GM12872 (cell line): ENCODE measurements at regions not wholly inside any gene's neighbourhood (a gene's known extent, or its start where the extent isn't known, plus 50 kb on each side); places are given as distances from the start of the nearest gene placed in this dataset.

Experiments
- TF ChIP-seq, protein P1 (sequence below): IDR thresholded peaks from 3 replicates; pipeline ENCODE4 v1.5.1; 2011; ENCODE audit warnings: low read depth, mild to moderate bottlenecking, low read length, moderate library complexity; ENCODE audit not compliant: insufficient read depth

DNA sequence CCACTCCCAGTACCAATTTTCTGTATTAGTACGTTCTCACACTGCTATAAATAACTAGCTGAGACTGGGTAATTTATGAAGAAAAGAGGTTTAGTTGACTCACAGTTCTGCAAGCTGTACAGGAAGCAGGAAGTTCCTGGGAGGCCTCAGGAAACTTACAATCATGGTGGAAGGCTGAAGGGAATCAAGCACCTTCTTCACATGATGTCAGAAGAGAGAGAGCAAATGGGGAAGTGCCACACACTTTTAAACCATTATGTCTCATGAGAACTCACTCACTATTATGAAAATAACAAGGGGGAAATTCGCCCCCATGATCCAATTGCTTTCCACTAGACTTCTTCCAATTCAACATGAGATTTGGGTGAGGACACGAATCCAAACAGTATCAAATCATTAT is 271.4 kb downstream of the ETS1 start:
- TF ChIP-seq, protein P1, sequence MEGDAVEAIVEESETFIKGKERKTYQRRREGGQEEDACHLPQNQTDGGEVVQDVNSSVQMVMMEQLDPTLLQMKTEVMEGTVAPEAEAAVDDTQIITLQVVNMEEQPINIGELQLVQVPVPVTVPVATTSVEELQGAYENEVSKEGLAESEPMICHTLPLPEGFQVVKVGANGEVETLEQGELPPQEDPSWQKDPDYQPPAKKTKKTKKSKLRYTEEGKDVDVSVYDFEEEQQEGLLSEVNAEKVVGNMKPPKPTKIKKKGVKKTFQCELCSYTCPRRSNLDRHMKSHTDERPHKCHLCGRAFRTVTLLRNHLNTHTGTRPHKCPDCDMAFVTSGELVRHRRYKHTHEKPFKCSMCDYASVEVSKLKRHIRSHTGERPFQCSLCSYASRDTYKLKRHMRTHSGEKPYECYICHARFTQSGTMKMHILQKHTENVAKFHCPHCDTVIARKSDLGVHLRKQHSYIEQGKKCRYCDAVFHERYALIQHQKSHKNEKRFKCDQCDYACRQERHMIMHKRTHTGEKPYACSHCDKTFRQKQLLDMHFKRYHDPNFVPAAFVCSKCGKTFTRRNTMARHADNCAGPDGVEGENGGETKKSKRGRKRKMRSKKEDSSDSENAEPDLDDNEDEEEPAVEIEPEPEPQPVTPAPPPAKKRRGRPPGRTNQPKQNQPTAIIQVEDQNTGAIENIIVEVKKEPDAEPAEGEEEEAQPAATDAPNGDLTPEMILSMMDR = no peak

DNA sequence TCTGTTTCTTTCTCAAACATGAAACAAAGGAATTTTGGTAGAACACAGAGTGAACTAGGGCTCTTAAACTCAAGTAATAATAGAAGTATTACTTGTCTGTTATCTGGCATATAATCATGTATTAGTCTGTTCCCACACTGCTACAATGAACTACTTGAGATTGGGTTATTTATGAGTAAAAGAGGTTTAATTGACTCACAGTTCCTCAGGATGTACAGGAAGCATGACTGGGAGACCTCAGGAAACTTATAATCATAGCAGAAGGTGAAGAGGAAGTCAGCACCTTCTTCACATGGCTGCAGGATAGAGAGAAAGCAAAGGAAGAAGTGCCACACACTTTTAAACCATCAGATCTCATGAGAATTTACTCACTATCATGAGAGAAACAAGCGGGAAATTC is 273.4 kb downstream of the ETS1 start:
- TF ChIP-seq, protein P1 = no peak

DNA sequence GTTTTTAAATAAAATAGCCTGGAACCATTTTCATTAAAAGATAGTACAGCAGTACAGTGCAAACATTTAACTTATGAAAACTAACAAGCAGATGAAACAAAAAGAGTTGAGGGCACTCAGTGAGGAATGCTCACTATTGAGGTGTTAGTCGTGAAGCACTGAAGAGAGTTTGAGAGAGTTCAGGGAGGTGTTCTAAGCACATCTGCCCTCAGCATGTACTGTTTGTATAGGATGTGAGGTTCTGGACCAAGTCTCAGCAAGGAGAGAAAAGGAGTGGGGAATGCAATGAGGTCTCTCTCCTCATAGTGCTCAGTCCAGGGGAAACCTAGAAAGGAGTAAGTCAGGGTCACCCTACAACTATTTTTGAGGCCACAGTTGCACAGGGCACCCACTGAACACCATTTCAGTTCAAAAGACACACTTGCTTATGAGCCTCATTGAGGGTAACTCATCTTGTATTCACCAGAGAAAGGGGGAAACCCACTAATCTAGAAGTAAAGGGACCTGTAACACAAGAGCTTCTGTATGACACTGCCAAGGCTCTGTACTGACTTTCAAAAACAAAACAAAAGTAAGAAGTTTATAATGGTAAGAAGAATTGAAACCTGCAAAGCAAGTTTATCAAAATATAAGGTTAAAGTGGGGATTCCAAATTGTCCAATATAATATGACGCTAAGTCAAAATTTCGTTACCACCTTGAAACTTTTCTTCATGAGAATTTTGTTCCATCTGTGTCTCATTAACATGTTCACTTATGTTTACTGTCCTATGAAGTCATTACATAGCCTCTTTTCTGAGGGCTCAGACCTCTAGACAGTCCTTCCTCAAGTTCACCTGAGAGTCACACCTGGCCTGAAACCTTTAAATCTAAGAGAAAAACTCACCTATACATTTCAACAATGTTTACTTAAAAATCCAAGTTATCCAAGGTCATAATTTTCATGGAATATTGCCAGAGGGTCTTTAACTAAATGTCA is 275.3 kb downstream of the ETS1 start:
- TF ChIP-seq, protein P1 = no peak

DNA sequence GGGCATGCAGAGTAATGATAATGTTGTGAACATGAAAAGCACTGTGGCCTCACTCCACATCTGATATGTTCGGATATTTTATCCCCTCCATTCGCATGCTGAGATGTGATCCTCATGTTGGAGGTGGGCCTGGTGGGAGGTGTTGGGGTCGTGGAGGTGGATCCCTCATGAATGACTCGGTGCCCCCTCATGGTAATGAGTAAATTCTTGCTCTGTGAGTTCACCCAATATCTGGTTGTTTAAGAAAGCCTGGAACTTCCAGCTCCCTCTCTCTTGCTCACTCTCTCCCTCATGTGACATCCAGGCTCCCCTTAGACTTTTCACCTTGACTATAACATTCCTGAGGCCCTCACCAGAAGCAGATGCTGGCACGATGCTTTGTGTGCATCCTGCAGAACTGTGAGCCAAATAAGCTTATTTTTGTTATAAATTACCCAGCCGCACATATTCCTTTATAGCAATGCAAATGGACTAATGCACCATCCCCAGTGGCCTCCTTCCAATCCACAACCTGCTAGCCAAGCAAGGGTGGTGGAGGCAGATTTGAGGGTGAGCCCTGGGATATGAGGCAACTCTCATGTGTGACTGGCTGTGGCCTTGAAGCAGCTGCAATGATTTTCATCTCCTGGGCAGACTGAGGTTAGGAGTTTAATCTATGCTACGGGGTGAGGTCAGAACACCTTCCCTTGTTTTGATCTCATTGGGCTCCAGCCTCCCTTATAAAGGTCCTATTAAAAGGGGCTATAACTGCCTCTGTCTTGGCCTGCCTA is 276.5 kb downstream of the ETS1 start:
- TF ChIP-seq, protein P1 = no peak

- TF ChIP-seq, protein P1 = no peak
Observed at GRCh38 chr11:128310005-128310404, 277.4 kb downstream of the ETS1 start.

DNA sequence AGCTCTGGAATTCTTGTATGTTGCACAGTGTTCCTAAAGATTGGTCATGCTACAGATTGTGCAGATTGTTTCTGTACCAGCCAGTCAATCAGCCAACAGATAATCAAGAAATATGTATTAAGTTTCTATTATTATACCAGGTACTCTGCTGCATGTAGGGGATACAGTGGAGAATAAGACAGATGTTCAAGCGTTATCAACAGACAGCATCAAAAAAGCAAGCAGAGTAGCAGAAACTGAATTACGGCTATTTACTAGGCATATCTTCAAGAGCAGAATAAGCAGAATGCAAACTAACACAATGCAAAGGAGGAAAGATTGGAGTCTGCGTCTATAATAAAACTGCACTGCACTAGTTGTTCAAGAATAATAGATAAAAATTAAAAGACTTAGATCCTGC is 278.6 kb downstream of the ETS1 start:
- TF ChIP-seq, protein P1 = no peak

DNA sequence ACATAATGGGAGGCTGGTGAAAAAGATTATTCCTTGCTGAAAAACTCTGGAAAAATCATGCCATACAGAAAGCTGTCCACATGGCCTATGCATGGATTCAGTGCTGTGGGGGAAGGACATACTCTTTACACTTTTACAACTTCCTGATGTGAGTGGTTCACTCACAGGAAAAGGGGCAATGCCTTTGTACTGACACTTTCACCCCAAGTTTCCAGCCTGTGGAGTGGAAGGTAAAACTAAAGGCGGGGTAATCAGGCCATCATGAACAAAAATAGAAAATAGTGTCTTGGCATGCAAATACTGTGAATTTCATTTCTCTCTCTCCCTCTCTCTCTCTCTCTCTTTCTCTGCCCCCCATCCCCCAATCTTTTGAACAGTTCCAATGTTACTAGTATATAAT is 281.8 kb downstream of the ETS1 start:
- TF ChIP-seq, protein P1 = no peak
